IMR-90 (cell line): ENCODE measurements at regions not wholly inside any gene's neighbourhood (a gene's known extent, or its start where the extent isn't known, plus 50 kb on each side); places are given as distances from the start of the nearest gene placed in this dataset.

Source experiments
- ATAC-seq: fragments of 200-7000 bp; cut with Tn5 transposase; 2 replicates; pipeline ENCODE4 v1.9.1; 2020; ENCODE audit warnings: low read depth, mild to moderate bottlenecking, moderate library complexity
- BruUV-seq: library from RNA; stranded (reverse); fragments of 400-500 nt; replicated peaks from 2 replicates; lab custom pipeline; 2021; lab: Mats Ljungman, UMichigan
- CTCF ChIA-PET: fragments of 300-600 bp; formaldehyde crosslinking; extraction: SDS; loops from one replicate; lab custom pipeline; 2021; ENCODE audit warnings: antibody characterized with exemption; lab: Yijun Ruan, JAX
- POLR2A ChIA-PET: fragments of 300-600 bp; sonication (Branson Sonifier 250); formaldehyde crosslinking; loops from one replicate; lab custom pipeline; 2022; ENCODE audit warnings: antibody characterized with exemption; ENCODE audit not compliant: unreplicated experiment; lab: Charles Lee
- DNase-seq: peaks from one replicate; pipeline ENCODE4 v3.0.0; 2013
- H2AFZ ChIP-seq: replicated peaks from 2 replicates; pipeline ENCODE3; 2013; ENCODE audit warnings: low read length, mild to moderate bottlenecking; ENCODE audit not compliant: poor library complexity
- H2AK5ac ChIP-seq: 2 replicates; pipeline ENCODE4 v1.6.1; 2013; ENCODE audit warnings: low read depth, low read length, inconsistent platforms
- H2AK9ac ChIP-seq: replicated peaks from 2 replicates; pipeline ENCODE3; 2013; ENCODE audit warnings: mild to moderate bottlenecking, low read depth, low read length, moderate library complexity; ENCODE audit not compliant: poor library complexity
- H2BK120ac ChIP-seq: 2 replicates; pipeline ENCODE4 v1.6.1; 2013; ENCODE audit warnings: low read depth, low read length, inconsistent platforms
- H2BK15ac ChIP-seq: 3 replicates; pipeline ENCODE4 v1.6.1; 2013; ENCODE audit warnings: low read depth, low read length, inconsistent platforms
- H2BK20ac ChIP-seq: 2 replicates; pipeline ENCODE4 v1.6.1; 2013; ENCODE audit warnings: low read depth, mild to moderate bottlenecking, inconsistent platforms, low read length, moderate library complexity
- H2BK5ac ChIP-seq: 2 replicates; pipeline ENCODE4 v1.6.1; 2013; ENCODE audit warnings: mild to moderate bottlenecking, low read depth, low read length, inconsistent platforms; ENCODE audit not compliant: poor library complexity, severe bottlenecking
- H3K14ac ChIP-seq: replicated peaks from 2 replicates; pipeline ENCODE4 v1.6.1; 2013; ENCODE audit warnings: low read depth, low read length, inconsistent platforms
- H3K18ac ChIP-seq: 2 replicates; pipeline ENCODE4 v1.6.1; 2013; ENCODE audit warnings: low read depth, low read length, control low read depth
- H3K23ac ChIP-seq: 2 replicates; pipeline ENCODE4 v1.6.1; 2013; ENCODE audit warnings: low read depth, low read length, inconsistent platforms
- H3K27ac ChIP-seq: 2 replicates; pipeline ENCODE4 v1.5.1; 2013; ENCODE audit warnings: mild to moderate bottlenecking, control low read depth, low read length; ENCODE audit not compliant: insufficient read depth
- H3K27me3 ChIP-seq: 2 replicates; pipeline ENCODE4 v1.6.1; 2013; ENCODE audit warnings: low read length; ENCODE audit not compliant: control insufficient read depth, insufficient read depth
- H3K36me3 ChIP-seq: 2 replicates; pipeline ENCODE4 v1.6.1; 2013; ENCODE audit warnings: low read length, mixed read lengths; ENCODE audit not compliant: control insufficient read depth, insufficient read depth
- H3K4ac ChIP-seq: 2 replicates; pipeline ENCODE4 v1.6.1; 2013; ENCODE audit warnings: low read depth, low read length, inconsistent platforms
- H3K4me1 ChIP-seq: 2 replicates; pipeline ENCODE4 v1.6.1; 2013; ENCODE audit warnings: low read length, mixed read lengths; ENCODE audit not compliant: control insufficient read depth, insufficient read depth
- H3K4me2 ChIP-seq: 2 replicates; pipeline ENCODE4 v1.6.1; 2013; ENCODE audit warnings: low read depth, mild to moderate bottlenecking, control low read depth, low read length, moderate library complexity
- H3K4me3 ChIP-seq: 2 replicates; pipeline ENCODE4 v1.5.1; 2013; ENCODE audit warnings: low read depth, mild to moderate bottlenecking, control low read depth, low read length, moderate library complexity; ENCODE audit not compliant: insufficient read depth
- H3K56ac ChIP-seq: 2 replicates; pipeline ENCODE4 v1.6.1; 2013; ENCODE audit warnings: low read length, inconsistent platforms; ENCODE audit not compliant: insufficient read depth; ENCODE audit errors: extremely low read depth
- H3K79me1 ChIP-seq, 2 experiments: 2 replicates each; pipeline ENCODE4 v1.6.1; 2013; ENCODE audit warnings: low read length in 2 of 2, inconsistent platforms in 1 of 2, low read depth in 1 of 2
- H3K9ac ChIP-seq: 2 replicates; pipeline ENCODE4 v1.6.1; 2013; ENCODE audit warnings: low read depth, low read length, control low read depth
- H3K9me1 ChIP-seq: 2 replicates; pipeline ENCODE4 v1.6.1; 2013; ENCODE audit warnings: low read length, inconsistent platforms; ENCODE audit not compliant: insufficient read depth
- H3K9me3 ChIP-seq: 2 replicates; pipeline ENCODE4 v1.6.1; 2013; ENCODE audit warnings: low read length; ENCODE audit not compliant: control insufficient read depth, insufficient read depth
- H4K20me1 ChIP-seq: 2 replicates; pipeline ENCODE4 v1.6.1; 2013; ENCODE audit warnings: low read length, inconsistent platforms; ENCODE audit not compliant: insufficient read depth
- H4K5ac ChIP-seq: 2 replicates; pipeline ENCODE4 v1.6.1; 2013; ENCODE audit warnings: mild to moderate bottlenecking, low read depth, low read length, control low read depth
- H4K8ac ChIP-seq, 2 experiments: 2 replicates each; pipeline ENCODE4 v1.6.1; 2013; ENCODE audit warnings: low read depth in 2 of 2, low read length in 2 of 2, control low read depth in 1 of 2, inconsistent platforms in 1 of 2
- H4K91ac ChIP-seq: 2 replicates; pipeline ENCODE4 v1.6.1; 2013; ENCODE audit warnings: low read depth, low read length, inconsistent platforms; ENCODE audit not compliant: insufficient read depth
- CEBPB ChIP-seq: IDR thresholded peaks from 2 replicates; pipeline ENCODE4 v1.6.1; 2012; ENCODE audit warnings: low read depth, low read length, improper control_type of control experiment
- CHD1 ChIP-seq: IDR thresholded peaks from 2 replicates; pipeline ENCODE4 v1.6.1; 2012; ENCODE audit warnings: low read depth, low read length, improper control_type of control experiment
- FOS ChIP-seq: fragments of 150-350 bp; IDR thresholded peaks from 2 replicates; pipeline ENCODE4 v1.6.1; 2016; ENCODE audit warnings: low read depth, low read length
- RAD21 ChIP-seq: IDR thresholded peaks from 2 replicates; pipeline ENCODE4 v1.6.1; 2012; ENCODE audit warnings: low read length, improper control_type of control experiment
- SMC3 ChIP-seq: fragments of 150-350 bp; IDR thresholded peaks from 2 replicates; pipeline ENCODE4 v1.6.1; 2016; ENCODE audit warnings: low read depth, mild to moderate bottlenecking, antibody characterized with exemption, low read length, moderate library complexity
- WGBS, 2 experiments: methylation state at CpG; one replicate each; pipeline versions ENCODE4 v1.1.5 to v1.1.7; 2013; ENCODE audit warnings: missing lambda C conversion rate in 2 of 2; ENCODE audit not compliant: insufficient read length in 1 of 2; ENCODE audit errors: extremely low coverage in 2 of 2; 5-methylcytosine and 5-hydroxymethylcytosine counted together
- dilution Hi-C: fragments of 300-500 bp; cut with HindIII; formaldehyde crosslinking; loops from one replicate; pipeline ENCODE4 v1.14.3; 2018; ENCODE audit warnings: low sequenced_read_pairs; ENCODE audit not compliant: unreplicated experiment
- in situ Hi-C: fragments of 300-500 bp; cut with MboI; formaldehyde crosslinking; loops from 3 replicates; pipeline ENCODE4 v1.14.3; 2019; ENCODE audit warnings: low sequenced_read_pairs, inconsistent platforms, mixed read lengths
- intact Hi-C: fragments of 100-400 bp; cut with micrococcal nuclease; formaldehyde crosslinking; loops from 2 replicates; pipeline ENCODE4 v1.10.0; 2022
- TF ChIP-seq, protein P1 (sequence below): conservative IDR thresholded peaks from 2 replicates; pipeline ENCODE4 v1.5.1; 2012; ENCODE audit warnings: mild to moderate bottlenecking, low read depth, low read length, improper control_type of control experiment

DNA sequence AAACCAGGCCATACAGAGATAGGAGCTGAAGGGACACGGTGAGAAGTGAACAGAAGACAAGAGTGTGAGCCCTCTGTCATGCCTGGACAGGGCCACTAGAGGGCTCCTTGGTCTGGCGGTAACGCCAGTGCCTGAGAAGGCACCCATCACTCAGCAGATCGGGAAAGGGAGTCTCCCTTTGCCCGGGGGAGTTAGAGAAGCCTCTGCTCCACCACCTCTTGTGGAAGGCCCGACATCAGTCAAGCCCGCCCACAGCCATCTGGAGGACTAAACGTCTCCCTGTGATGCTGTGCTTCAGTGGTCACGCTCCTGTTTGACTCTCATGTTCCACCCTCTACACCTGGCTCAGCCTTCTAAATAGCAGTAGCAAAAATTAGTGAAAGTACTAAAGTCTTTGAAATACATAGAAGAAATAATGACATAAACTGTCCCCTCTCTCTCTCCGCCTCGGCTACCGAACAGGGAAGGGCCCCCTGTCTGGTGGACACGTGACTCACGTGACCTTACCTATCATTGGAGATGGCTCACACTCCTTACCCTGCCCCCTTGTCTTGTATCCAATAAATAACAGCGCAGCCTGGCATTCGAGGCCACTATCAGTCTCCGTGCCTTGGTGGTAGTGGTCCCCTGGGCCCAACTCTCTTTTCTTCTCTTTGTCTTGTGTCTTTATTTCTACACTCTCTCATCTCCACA is 66.7 kb downstream of the RPP21 start:
- H3K4me1 ChIP-seq: no peaks in the 10 kb centered on the region
- WGBS, 2 experiments: 20% methylated on average over 2 of the region's 17 CpGs; no CpG with 5 or more reads in 1 of the 2 experiments
- H3K9ac ChIP-seq: no peak overlapping the region
- H3K14ac ChIP-seq: no peak overlapping the region
- POLR2A ChIA-PET: no interaction called here
- H3K79me1 ChIP-seq: no peaks in the 10 kb centered on the region
- intact Hi-C loops: loop anchor here (2.0 kb wide), 1 partner anchor 41 kb away; no protein-coding TSS in a partner anchor
- no peak overlapping the region for H4K91ac ChIP-seq
- H2BK20ac ChIP-seq: no peak overlapping the region
- no peaks in the 10 kb centered on the region for H3K9me1 ChIP-seq
- no peak overlapping the region for H3K4me3 ChIP-seq
- DNase-seq (peak; percentile 36), ATAC-seq (peak; percentile 90)
- dilution Hi-C loops: no loop called here
- no peak overlapping the region for H2BK5ac ChIP-seq
- no peak overlapping the region for H2AK5ac ChIP-seq
- H3K9me3 ChIP-seq: peaks cover 4% of the 10 kb centered on the region; the same call in 1 of the 2 replicates
- H4K20me1 ChIP-seq: no peaks in the 10 kb centered on the region
- no peak overlapping the region for H4K5ac ChIP-seq
- H2AK9ac ChIP-seq: no peak overlapping the region
- no peaks in the 10 kb centered on the region for H3K36me3 ChIP-seq
- in situ Hi-C loops: no loop called here
- peaks cover 30% of the 10 kb centered on the region for H3K27me3 ChIP-seq
- no peak overlapping the region for H2BK120ac ChIP-seq
- H2AFZ ChIP-seq: peak overlapping the region; percentile 75
- CTCF ChIA-PET: interaction anchor here (1.2 kb wide), 1 partner anchor 57 kb away, joined by 3 read pairs; no protein-coding TSS in a partner anchor
- no peak overlapping the region for H3K4me2 ChIP-seq
- peak; percentile 48 for TF ChIP-seq SMC3
- TF ChIP-seq, protein P1, sequence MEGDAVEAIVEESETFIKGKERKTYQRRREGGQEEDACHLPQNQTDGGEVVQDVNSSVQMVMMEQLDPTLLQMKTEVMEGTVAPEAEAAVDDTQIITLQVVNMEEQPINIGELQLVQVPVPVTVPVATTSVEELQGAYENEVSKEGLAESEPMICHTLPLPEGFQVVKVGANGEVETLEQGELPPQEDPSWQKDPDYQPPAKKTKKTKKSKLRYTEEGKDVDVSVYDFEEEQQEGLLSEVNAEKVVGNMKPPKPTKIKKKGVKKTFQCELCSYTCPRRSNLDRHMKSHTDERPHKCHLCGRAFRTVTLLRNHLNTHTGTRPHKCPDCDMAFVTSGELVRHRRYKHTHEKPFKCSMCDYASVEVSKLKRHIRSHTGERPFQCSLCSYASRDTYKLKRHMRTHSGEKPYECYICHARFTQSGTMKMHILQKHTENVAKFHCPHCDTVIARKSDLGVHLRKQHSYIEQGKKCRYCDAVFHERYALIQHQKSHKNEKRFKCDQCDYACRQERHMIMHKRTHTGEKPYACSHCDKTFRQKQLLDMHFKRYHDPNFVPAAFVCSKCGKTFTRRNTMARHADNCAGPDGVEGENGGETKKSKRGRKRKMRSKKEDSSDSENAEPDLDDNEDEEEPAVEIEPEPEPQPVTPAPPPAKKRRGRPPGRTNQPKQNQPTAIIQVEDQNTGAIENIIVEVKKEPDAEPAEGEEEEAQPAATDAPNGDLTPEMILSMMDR: peak; percentile 67
- no peak for TF ChIP-seq CHD1
- no peak for TF ChIP-seq FOS
- TF ChIP-seq RAD21: peak; percentile 50
- TF ChIP-seq CEBPB: no peak
- H3K27ac ChIP-seq: no peak overlapping the region
- H3K18ac ChIP-seq: no peak overlapping the region
- BruUV-seq: no TSS peak
- H3K23ac ChIP-seq: no peak overlapping the region
- no peak overlapping the region for H4K8ac ChIP-seq
- no peak overlapping the region for H2BK15ac ChIP-seq
- H3K56ac ChIP-seq: no peak overlapping the region
- no peak overlapping the region for H3K4ac ChIP-seq
